ENCODE measurements at regions not wholly inside any gene's neighbourhood (a gene's known extent, or its start where the extent isn't known, plus 50 kb on each side); places are given as distances from the start of the nearest gene placed in this dataset.

GRCh38 chr1:213385201-213385600 is 334.2 kb downstream of the RPS6KC1 start:
- intact Hi-C loops (cut with DNase I) = no loop called here
- H3K4me1 ChIP-seq (ENCODE audit: control insufficient read depth in 1 of 2, insufficient read depth in 2 of 2, low read length in 2 of 2) = no peaks in the 10 kb centered on the region
- H3K9me3 ChIP-seq (ENCODE audit: control insufficient read depth, low read length) = peaks cover 1% of the 10 kb centered on the region
- no peak overlapping the region for H3K4me3 ChIP-seq (ENCODE audit: low read length in 2 of 2)
- no peak for ATAC-seq (ENCODE audit: low FRiP score)
- H3K36me3 ChIP-seq (ENCODE audit: control insufficient read depth in 1 of 2, insufficient read depth in 2 of 2, low read length in 1 of 2) = no peaks in the 10 kb centered on the region
- H3K27me3 ChIP-seq (ENCODE audit: control insufficient read depth in 1 of 2, insufficient read depth in 2 of 2, low read length in 1 of 2) = no peaks in the 10 kb centered on the region
- whole genome bisulfite sequencing, 2 donors = 93 to 96% methylated on average over 1 of the region's 1 CpG
- DNase-seq = no peak
- no peak overlapping the region for H3K27ac ChIP-seq (ENCODE audit: low read depth in 1 of 2, low read length in 2 of 2)

GRCh38 chr1:213385806-213386324 is 334.8 kb downstream of the RPS6KC1 start:
- H3K27me3 ChIP-seq (ENCODE audit: control insufficient read depth in 1 of 2, insufficient read depth in 2 of 2, low read length in 1 of 2) = no peaks in the 10 kb centered on the region
- peaks cover 1% of the 10 kb centered on the region for H3K9me3 ChIP-seq (ENCODE audit: control insufficient read depth, low read length)
- no peak overlapping the region for H3K27ac ChIP-seq (ENCODE audit: low read depth in 1 of 2, low read length in 2 of 2)
- ATAC-seq (ENCODE audit: low FRiP score) = no peak
- no peaks in the 10 kb centered on the region for H3K36me3 ChIP-seq (ENCODE audit: control insufficient read depth in 1 of 2, insufficient read depth in 2 of 2, low read length in 1 of 2)
- DNase-seq = no peak
- intact Hi-C loops (cut with DNase I) = no loop called here
- 68 to 79% methylated on average over 4 of the region's 4 CpGs for WGBS, 2 donors
- H3K4me3 ChIP-seq (ENCODE audit: low read length in 2 of 2) = no peak overlapping the region
- no peaks in the 10 kb centered on the region for H3K4me1 ChIP-seq (ENCODE audit: control insufficient read depth in 1 of 2, insufficient read depth in 2 of 2, low read length in 2 of 2)

- H3K4me1 ChIP-seq (ENCODE audit: control insufficient read depth in 1 of 2, insufficient read depth in 2 of 2, low read length in 2 of 2) = no peaks in the 10 kb centered on the region
- no peaks in the 10 kb centered on the region for H3K27me3 ChIP-seq (ENCODE audit: control insufficient read depth in 1 of 2, insufficient read depth in 2 of 2, low read length in 1 of 2)
- ATAC-seq (ENCODE audit: low FRiP score) = no peak
- H3K27ac ChIP-seq (ENCODE audit: low read depth in 1 of 2, low read length in 2 of 2) = no peak overlapping the region
- DNase-seq = no peak
- H3K4me3 ChIP-seq (ENCODE audit: low read length in 2 of 2) = no peak overlapping the region
- H3K36me3 ChIP-seq (ENCODE audit: control insufficient read depth in 1 of 2, insufficient read depth in 2 of 2, low read length in 1 of 2) = no peaks in the 10 kb centered on the region
- peaks cover 1% of the 10 kb centered on the region for H3K9me3 ChIP-seq (ENCODE audit: control insufficient read depth, low read length)
- 76 to 87% methylated on average over 1 of the region's 1 CpG for WGBS, 2 donors
- intact Hi-C loops (cut with DNase I) = no loop called here
Observed at GRCh38 chr1:213387380-213388015, 336.5 kb downstream of the RPS6KC1 start.

- H3K4me1 ChIP-seq (ENCODE audit: control insufficient read depth in 1 of 2, insufficient read depth in 2 of 2, low read length in 2 of 2) = no peaks in the 10 kb centered on the region
- intact Hi-C loops (cut with DNase I) = no loop called here
- no peaks in the 10 kb centered on the region for H3K36me3 ChIP-seq (ENCODE audit: control insufficient read depth in 1 of 2, insufficient read depth in 2 of 2, low read length in 1 of 2)
- H3K9me3 ChIP-seq (ENCODE audit: control insufficient read depth, low read length) = peaks cover 1% of the 10 kb centered on the region
- no peak for ATAC-seq (ENCODE audit: low FRiP score)
- DNase-seq = no peak
- H3K4me3 ChIP-seq (ENCODE audit: low read length in 2 of 2) = no peak overlapping the region
- WGBS, 2 donors = 92 to 93% methylated on average over 7 of the region's 7 CpGs
- no peaks in the 10 kb centered on the region for H3K27me3 ChIP-seq (ENCODE audit: control insufficient read depth in 1 of 2, insufficient read depth in 2 of 2, low read length in 1 of 2)
- H3K27ac ChIP-seq (ENCODE audit: low read depth in 1 of 2, low read length in 2 of 2) = no peak overlapping the region
Observed at GRCh38 chr1:213388199-213388598, 337.2 kb downstream of the RPS6KC1 start.

GRCh38 chr1:213389061-213389581 is 338.1 kb downstream of the RPS6KC1 start:
- Histone ChIP-seq H3K36me3 (ENCODE audit: control insufficient read depth in 1 of 2, insufficient read depth in 2 of 2, low read length in 1 of 2) (no peaks in the 10 kb centered on the region), H3K4me3 (ENCODE audit: low read length in 2 of 2) (no peak overlapping the region), H3K9me3 (ENCODE audit: control insufficient read depth, low read length) (peaks cover 1% of the 10 kb centered on the region), H3K27ac (ENCODE audit: low read depth in 1 of 2, low read length in 2 of 2) (no peak overlapping the region), H3K4me1 (ENCODE audit: control insufficient read depth in 1 of 2, insufficient read depth in 2 of 2, low read length in 2 of 2) (no peaks in the 10 kb centered on the region), H3K27me3 (ENCODE audit: control insufficient read depth in 1 of 2, insufficient read depth in 2 of 2, low read length in 1 of 2) (no peaks in the 10 kb centered on the region)
- 92% methylated on average over 20 of the region's 20 CpGs for WGBS, 2 donors
- intact Hi-C loops (cut with DNase I) = no loop called here
- no peak for ATAC-seq (ENCODE audit: low FRiP score)
- no peak for DNase-seq

- Histone ChIP-seq H3K9me3 (ENCODE audit: control insufficient read depth, low read length) (peaks cover 2% of the 10 kb centered on the region), H3K27me3 (ENCODE audit: control insufficient read depth in 1 of 2, insufficient read depth in 2 of 2, low read length in 1 of 2) (peaks cover 0 to 1% of the 10 kb centered on the region in 2 donors), H3K4me1 (ENCODE audit: control insufficient read depth in 1 of 2, insufficient read depth in 2 of 2, low read length in 2 of 2) (no peaks in the 10 kb centered on the region), H3K27ac (ENCODE audit: low read depth in 1 of 2, low read length in 2 of 2) (no peak overlapping the region), H3K4me3 (ENCODE audit: low read length in 2 of 2) (no peak overlapping the region), H3K36me3 (ENCODE audit: control insufficient read depth in 1 of 2, insufficient read depth in 2 of 2, low read length in 1 of 2) (no peaks in the 10 kb centered on the region)
- intact Hi-C loops (cut with DNase I) = no loop called here
- DNase-seq (no peak), ATAC-seq (ENCODE audit: low FRiP score) (no peak)
Observed at GRCh38 chr1:213391445-213391844, 340.4 kb downstream of the RPS6KC1 start.

- ATAC-seq (ENCODE audit: low FRiP score) = no peak
- peaks cover 0 to 1% of the 10 kb centered on the region in 2 donors for H3K27me3 ChIP-seq (ENCODE audit: control insufficient read depth in 1 of 2, insufficient read depth in 2 of 2, low read length in 1 of 2)
- WGBS, 2 donors = 80 to 84% methylated on average over 7 of the region's 7 CpGs
- no peaks in the 10 kb centered on the region for H3K36me3 ChIP-seq (ENCODE audit: control insufficient read depth in 1 of 2, insufficient read depth in 2 of 2, low read length in 1 of 2)
- no peak overlapping the region for H3K4me3 ChIP-seq (ENCODE audit: low read length in 2 of 2)
- DNase-seq = no peak
- H3K27ac ChIP-seq (ENCODE audit: low read depth in 1 of 2, low read length in 2 of 2) = no peak overlapping the region
- no peaks in the 10 kb centered on the region for H3K4me1 ChIP-seq (ENCODE audit: control insufficient read depth in 1 of 2, insufficient read depth in 2 of 2, low read length in 2 of 2)
- intact Hi-C loops (cut with DNase I) = no loop called here
- H3K9me3 ChIP-seq (ENCODE audit: control insufficient read depth, low read length) = peaks cover 2% of the 10 kb centered on the region
Observed at GRCh38 chr1:213393860-213394259, 342.8 kb downstream of the RPS6KC1 start.

GRCh38 chr1:213394837-213395236 is 343.8 kb downstream of the RPS6KC1 start:
- H3K4me3 ChIP-seq (ENCODE audit: low read length in 2 of 2) = no peak overlapping the region
- intact Hi-C loops (cut with DNase I) = no loop called here
- no peak overlapping the region for H3K27ac ChIP-seq (ENCODE audit: low read depth in 1 of 2, low read length in 2 of 2)
- H3K9me3 ChIP-seq (ENCODE audit: control insufficient read depth, low read length) = peaks cover 2% of the 10 kb centered on the region
- no peaks in the 10 kb centered on the region for H3K36me3 ChIP-seq (ENCODE audit: control insufficient read depth in 1 of 2, insufficient read depth in 2 of 2, low read length in 1 of 2)
- 77 to 82% methylated on average over 5 of the region's 5 CpGs for WGBS, 2 donors
- no peak for ATAC-seq (ENCODE audit: low FRiP score)
- DNase-seq = no peak
- no peaks in the 10 kb centered on the region for H3K4me1 ChIP-seq (ENCODE audit: control insufficient read depth in 1 of 2, insufficient read depth in 2 of 2, low read length in 2 of 2)
- H3K27me3 ChIP-seq (ENCODE audit: control insufficient read depth in 1 of 2, insufficient read depth in 2 of 2, low read length in 1 of 2) = peaks cover 0 to 1% of the 10 kb centered on the region in 2 donors

- H3K9me3 ChIP-seq (ENCODE audit: control insufficient read depth, low read length) = peaks cover 2% of the 10 kb centered on the region
- no peak overlapping the region for H3K4me3 ChIP-seq (ENCODE audit: low read length in 2 of 2)
- H3K27me3 ChIP-seq (ENCODE audit: control insufficient read depth in 1 of 2, insufficient read depth in 2 of 2, low read length in 1 of 2) = peaks cover 0 to 1% of the 10 kb centered on the region in 2 donors
- WGBS, 2 donors = 62 to 74% methylated on average over 7 of the region's 7 CpGs
- no peak overlapping the region for H3K27ac ChIP-seq (ENCODE audit: low read depth in 1 of 2, low read length in 2 of 2)
- ATAC-seq (ENCODE audit: low FRiP score) = no peak
- no peaks in the 10 kb centered on the region for H3K36me3 ChIP-seq (ENCODE audit: control insufficient read depth in 1 of 2, insufficient read depth in 2 of 2, low read length in 1 of 2)
- DNase-seq = no peak
- intact Hi-C loops (cut with DNase I) = no loop called here
- H3K4me1 ChIP-seq (ENCODE audit: control insufficient read depth in 1 of 2, insufficient read depth in 2 of 2, low read length in 2 of 2) = no peaks in the 10 kb centered on the region
Observed at GRCh38 chr1:213397638-213398037, 346.6 kb downstream of the RPS6KC1 start.
